GM23248 (cell line): ENCODE measurements at regions not wholly inside any gene's neighbourhood (a gene's known extent, or its start where the extent isn't known, plus 50 kb on each side); places are given as distances from the start of the nearest gene placed in this dataset.

Experiments used
- EZH2 ChIP-seq: fragments of 200-600 bp; sonication (generic); IDR thresholded peaks from 2 replicates; pipeline ENCODE4 v1.6.1; 2018; ENCODE audit warnings: antibody characterized with exemption, mild to moderate bottlenecking; ENCODE audit not compliant: insufficient read depth, poor library complexity, severe bottlenecking
- EZH2phosphoT487 ChIP-seq: fragments of 200-600 bp; sonication (generic); IDR thresholded peaks from 2 replicates; pipeline ENCODE4 v1.6.1; 2018; ENCODE audit warnings: antibody characterized with exemption, moderate library complexity, mild to moderate bottlenecking, low read depth; ENCODE audit not compliant: insufficient read depth

DNA sequence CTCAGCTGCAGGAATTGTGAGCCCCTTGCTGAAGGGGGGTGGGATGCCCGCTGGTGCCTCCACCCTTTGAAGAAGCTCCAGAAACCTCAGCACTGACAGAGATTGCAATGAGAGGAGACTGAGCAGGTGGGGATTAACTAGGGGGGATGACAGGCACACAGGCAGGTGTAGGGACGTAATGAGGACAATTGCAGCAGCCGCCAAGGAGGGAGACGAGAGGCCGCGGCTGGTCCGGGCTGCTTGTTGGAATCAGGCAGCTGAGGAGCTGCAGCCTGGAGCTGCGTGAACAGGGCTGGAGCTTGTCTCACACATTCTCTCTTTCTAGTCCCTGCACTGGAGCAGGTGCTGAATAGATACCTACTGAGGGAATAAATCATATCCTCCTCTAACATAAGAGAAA lies 122.0 kb upstream of the TCERG1L start:
- TF ChIP-seq EZH2: no peak
- no peak for TF ChIP-seq EZH2phosphoT487
